Globus pallidus (tissue), 1 donor: ENCODE measurements at regions not wholly inside any gene's neighbourhood (a gene's known extent, or its start where the extent isn't known, plus 50 kb on each side); places are given as distances from the start of the nearest gene placed in this dataset.

ENCODE experiments used
- DNase-seq: peaks from one replicate; pipeline ENCODE4 v3.0.0-alpha.2; 2015; ENCODE audit warnings: low spot score

DNA sequence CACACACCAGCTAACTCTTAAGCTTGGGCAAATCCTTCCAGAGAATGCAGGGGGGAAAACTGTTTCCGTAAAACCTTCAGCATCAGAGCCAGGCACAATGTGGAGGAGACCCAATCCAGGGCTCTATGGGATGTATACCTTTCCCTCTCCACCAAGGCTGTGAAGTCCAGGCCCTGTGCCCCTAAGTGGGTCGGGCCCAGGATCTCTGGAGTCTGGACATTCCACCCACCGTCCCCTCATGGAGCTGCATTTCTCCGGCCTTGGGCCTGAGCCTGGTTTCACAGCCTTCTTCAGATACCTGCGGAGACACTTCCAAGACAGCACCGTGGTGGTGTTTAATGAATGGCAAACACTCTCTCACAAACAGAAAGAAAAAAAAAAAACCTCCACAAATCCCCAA is 186.2 kb downstream of the URI1 start:
- no peak for DNase-seq

DNA sequence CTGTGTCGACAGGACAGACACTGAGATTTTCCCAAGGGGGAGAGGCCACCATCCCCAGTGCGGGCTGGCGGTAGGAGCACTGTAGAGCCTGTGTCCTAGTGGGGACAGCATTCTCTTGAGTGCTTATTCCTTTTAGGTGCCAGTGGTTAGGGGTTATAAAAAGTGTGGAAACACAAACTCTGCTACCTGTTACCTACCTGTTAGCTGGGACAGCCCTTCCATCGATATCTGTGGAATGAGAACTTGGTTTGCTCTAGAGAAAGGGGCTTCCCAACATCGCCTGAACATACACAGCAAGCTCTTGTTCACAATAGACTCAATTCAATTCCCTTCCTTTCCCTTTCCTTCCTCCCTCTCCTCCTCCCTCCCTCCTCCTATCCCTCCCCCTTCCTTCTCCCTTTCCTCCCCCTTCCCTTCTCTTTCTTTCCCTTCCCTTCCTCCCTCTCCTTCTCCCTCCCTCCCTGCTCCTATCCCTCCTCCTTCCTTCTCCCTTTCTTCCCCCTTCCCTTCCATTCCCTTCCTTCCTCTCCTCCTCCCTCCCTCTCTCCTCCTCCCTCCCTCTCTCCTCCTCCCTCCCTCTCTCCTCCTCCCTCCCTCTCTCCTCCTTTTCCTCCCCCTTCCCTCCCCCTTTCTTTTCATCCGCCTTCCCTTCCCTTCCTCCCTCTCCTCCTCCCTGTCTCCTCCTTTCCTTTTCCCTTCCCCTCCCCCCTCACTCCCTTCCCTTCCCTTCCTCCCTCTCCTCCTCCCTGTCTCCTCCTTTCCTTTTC is 188.5 kb downstream of the URI1 start:
- no peak for DNase-seq

- DNase-seq = no peak
Measured at GRCh38 chr19:30131246-30131645, 189.2 kb downstream of the URI1 start.

GRCh38 chr19:30131722-30132291 is 189.8 kb downstream of the URI1 start:
- DNase-seq = no peak

- DNase-seq = no peak
Measured at GRCh38 chr19:30132343-30133075, 190.5 kb downstream of the URI1 start.

DNA sequence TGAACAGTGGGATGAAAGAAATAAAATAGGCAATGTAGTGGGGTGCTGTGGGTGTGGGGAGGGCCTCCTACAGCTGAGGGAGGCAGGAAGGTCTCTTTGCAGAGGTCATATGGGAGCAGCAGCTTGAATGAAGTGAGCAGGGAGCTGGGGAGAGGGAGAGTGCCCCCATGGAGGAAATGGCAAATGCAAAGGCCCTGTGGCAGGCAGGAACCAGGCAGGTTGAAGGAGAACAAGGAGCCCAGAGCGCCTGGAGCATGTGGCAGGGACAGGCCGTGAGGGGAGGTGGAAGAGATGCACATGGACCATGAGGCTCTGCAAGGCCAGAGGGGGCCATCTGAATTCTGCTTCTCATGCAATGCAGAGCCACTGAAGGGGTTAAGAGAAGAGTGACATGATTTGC is 191.8 kb downstream of the URI1 start:
- DNase-seq = no peak

DNA sequence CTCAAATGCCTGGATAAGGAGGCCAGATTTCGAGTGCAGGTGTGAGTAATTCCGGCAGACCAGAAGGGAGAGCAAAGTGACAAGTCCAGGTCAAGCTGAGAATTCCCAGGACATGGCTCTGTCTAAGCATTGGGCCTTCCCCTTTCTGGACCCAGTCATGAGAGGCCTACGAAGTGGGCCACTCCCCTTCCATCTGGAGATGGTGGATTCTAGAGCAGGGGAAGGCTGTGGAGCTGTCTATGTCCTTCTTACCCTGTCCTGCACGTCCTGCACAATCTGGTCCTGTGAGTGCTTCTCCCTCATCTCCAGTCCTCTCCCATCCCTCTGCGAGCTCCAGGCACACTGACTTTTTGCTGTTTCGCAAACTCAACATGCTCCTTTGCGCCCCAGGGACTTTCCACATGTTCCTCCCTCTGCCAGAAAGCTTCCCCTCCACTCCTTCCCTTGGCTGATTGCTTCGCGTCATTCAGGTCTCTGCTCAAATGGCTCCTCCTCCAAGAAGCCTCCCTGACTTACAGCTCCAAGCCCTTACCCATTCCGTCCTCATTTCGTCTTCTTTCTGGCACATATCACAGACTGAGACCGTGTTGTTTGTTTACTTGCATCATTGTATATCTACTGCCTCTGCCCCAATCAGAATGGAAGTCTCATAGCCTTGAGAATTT is 193.2 kb downstream of the URI1 start:
- DNase-seq = no peak

DNA sequence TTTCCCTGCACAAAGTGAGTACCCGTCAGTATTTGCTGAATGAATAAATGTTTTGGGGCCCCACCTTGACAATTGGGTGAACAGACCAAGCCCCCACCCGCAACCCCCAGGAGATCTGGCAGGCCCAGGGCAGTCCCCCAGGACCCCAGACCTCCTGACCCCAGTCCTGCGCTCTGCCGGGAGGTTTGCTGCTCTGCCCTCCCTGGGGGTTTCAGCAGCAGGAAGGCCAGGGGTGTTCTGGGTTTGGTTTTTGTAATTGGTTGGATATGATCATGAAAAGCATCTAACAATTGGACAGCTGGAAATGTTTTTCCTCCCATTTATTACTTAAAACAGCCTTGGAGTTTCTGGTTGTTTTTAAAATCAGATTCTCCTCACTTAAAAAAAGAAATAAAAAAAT is 193.8 kb downstream of the URI1 start:
- no peak for DNase-seq

GRCh38 chr19:30136611-30137195 is 194.7 kb downstream of the URI1 start:
- DNase-seq = no peak

- DNase-seq = no peak
Measured at GRCh38 chr19:30137747-30138146, 195.7 kb downstream of the URI1 start.

DNA sequence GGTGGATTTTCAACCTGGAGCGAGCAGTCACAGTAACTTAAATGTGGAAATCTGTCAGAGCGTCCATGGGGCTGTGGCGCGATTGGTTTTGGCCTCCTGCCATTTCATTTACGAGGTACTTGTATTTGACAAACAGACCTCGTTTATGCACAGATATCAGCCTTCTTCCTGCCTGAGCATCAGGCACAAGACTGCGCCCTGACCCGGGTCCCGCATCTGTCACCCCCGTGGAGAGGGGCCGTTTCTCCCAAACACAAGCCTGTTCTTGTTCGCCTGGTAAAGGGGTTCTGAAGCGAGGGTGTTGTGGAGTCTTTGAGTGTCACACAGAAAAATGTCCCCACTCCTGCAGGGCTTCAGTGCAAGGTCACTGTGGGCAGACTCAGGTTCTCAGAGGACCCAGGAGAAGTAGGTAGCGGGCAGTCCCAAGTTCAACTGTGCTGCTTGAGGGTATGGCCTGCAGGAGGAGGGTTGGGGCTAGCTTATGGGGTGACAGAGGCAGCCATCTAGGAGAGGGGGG is 202.3 kb downstream of the URI1 start:
- no peak for DNase-seq

DNA sequence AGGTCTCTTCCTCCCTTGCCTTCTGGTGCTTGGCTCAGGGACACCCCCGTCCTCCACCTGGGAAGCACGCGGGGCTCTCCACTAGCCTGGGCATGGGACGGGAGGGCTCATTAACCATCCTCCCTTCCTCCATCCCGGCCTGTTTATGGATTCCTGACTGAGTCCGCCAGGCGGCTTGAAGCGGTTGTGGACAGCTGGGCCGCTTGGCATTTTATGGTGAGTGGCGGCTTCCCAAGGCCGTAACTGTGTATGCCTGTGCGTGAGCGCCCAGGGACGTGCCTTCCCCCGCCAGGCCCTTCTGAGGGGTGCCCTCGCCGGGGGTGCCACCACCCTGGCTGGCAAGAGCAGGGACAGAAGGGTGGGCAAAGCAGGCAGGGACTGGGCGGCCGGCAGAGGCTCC is 202.8 kb downstream of the URI1 start:
- no peak for DNase-seq

- no peak for DNase-seq
Measured at GRCh38 chr19:30145467-30145866, 203.4 kb downstream of the URI1 start.

DNA sequence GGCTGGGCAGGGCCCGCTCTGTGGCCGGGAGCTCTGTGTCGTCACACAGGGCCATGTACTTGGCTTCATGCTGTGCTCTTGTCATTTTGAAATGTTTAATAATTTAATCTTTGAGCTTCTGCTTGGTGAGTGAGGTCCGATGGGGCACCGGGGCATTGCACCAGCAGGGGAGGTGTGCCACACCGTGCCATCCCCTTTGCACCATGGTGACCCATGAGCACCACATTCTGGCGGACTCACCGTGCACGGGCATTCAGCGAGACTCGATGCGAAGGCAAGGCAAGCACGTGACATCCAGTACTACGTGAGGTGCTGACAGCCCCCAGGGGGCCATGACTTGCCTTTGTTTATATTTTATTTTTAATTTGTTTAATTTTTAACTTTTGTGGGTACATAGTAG is 204.3 kb downstream of the URI1 start:
- DNase-seq = no peak

DNA sequence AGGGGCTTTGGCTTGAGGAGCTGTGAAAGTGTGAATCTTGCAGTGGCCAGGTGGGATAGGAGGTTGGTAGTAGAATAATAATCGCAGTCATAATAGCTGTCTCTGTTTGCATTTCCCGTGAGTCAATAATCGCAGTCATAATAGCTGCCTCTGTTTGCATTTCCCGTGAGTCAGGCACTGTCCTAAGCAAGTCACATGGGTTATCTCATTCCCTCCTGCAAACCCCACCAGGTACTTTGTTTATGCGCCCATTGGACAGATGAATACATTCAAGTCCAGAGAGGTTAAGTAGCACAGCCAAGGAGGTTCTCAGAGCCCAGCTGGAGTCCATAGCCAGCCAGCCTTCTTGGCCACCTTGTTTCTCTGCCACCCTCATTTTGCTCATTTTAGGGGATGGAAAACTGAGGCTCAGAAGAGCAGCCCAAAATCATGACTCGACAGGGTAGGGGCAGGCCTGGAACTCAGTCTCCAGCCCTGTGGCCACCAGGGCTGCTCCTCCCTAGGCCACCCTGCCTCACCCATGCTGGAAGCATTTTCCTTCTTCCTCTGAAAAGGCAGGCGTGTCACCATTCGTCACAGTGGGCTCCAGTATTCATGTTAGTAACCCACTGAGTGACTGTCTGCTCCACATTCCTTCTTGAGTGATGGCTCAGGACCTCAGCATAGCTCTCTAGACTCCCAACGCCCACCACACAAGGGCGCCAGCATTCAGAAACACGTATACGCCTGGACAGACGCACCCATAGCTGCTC is 206.2 kb downstream of the URI1 start:
- DNase-seq = no peak

- DNase-seq = no peak
Measured at GRCh38 chr19:30148803-30149202, 206.8 kb downstream of the URI1 start.

- DNase-seq = no peak
Measured at GRCh38 chr19:30149300-30149699, 207.3 kb downstream of the URI1 start.

DNA sequence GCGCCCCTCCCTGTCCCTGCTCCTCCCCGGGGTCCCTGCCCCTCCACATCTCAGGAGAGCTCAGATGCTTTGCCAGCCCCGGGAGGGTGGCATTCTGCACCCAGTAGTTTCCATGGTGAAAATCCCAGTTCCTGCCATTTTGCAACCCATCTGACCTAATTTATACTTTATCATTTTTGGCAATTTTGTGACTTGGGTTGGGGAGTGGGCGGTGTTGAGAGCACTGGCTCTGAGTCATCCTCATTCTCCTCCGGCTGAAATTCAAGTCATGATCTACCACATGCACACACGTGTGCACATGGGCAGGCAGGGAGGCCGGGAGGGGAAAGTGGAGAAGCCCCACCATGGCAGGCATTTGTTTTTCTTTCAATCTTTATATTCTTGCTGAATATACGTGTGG is 208.6 kb downstream of the URI1 start:
- no peak for DNase-seq

DNA sequence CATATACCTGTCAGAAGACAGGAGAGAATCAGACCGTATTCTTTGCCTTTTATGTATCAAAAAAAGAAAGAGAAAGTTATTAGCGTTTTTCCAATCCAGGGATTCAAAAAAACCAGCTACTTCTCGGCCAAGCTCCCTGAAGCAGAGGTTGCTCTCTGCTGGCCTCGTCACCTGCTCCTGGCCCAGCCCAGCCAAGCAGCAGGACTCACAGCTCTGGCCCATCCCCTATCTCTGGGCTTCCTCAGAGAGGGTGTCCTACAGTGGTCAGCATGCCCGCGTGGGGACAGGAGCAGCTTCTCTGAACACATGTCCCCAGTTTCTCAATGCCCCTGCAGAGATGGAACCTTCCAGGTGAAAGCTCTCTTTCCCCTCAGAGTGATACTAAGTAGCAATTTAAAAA is 209.0 kb downstream of the URI1 start:
- no peak for DNase-seq

GRCh38 chr19:30152510-30153291 is 210.7 kb downstream of the URI1 start:
- no peak for DNase-seq
